ENCODE measurements at regions not wholly inside any gene's neighbourhood (a gene's known extent, or its start where the extent isn't known, plus 50 kb on each side); places are given as distances from the start of the nearest gene placed in this dataset.
A peak's percentile ranks its signal among the peaks of the same experiment; 100 is the strongest.

- no peak for DNase-seq
Observed at GRCh38 chr12:124406043-124406442, 111.2 kb downstream of the RFLNA start.

DNA sequence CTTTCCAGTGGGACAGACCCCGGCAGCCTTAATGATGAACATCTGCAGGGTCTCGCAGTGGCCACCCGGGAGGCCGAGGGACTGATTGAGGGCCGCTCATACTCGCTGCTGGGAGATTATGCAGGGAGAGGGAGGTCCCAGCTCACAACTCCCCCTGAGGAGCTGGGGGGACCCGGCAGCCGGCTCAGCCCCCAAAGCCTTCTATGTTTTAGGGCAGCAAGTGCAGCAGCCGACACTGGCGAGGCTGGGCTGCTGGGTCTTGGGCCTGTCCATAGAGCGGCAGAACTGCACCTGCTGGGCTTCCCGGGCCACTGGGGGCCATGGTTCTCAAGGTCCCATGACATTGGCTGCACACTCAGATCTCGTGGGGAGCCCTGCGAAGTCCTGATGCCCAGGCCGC, 110.7 kb downstream of the RFLNA start:
- no peak for DNase-seq

DNA sequence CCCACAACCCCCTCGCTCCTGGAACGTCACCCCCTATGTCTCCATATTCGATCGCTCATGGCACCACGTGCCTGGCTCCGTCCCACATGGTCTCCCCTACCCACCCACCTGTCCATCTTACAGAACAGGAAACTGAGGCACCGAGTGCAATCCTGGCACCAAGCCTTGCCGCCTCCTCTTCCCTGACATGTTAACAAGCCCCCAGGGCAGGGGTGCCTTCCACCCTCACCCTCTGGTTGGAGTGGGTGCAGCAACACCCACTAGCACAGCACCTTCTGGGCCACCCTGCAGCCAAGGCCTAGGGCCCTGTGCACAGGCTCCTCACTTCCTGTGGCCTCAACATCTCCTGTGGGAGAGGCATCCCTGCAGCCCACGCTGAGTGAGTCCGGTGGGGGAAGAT, 110.3 kb downstream of the RFLNA start:
- no peak for DNase-seq

DNA sequence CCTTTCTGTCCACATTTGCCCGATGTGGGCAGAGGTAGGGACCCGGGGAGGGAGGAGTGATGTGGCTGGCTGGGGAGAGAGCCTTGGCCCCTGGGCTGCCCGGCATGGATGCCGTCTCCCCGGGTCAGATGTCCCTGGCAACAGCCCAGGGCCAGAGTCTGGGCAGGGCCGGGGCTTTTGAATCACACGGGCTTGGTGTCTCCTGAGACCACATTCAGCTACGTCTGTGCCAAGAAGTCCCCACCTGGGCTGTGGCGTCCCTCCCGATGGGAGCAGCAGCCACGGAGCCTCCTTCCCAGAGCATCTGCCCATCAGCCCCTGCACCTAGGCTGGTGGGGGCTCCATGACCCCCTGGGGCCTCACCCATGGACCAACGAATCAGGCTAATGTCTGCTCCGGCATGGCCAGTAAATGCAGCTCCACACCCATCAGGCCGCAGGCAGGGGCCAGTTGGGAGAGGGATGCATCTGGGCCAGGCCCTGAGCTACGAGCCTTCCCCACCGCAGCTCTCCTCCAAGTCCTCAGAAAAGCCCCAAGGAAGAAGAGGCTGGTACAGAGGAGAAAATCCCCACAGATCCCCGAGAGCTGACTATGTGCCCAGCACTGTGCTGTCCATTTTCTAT, 109.4 kb downstream of the RFLNA start:
- peak in 1 of 2 experiments; percentile 33 for DNase-seq

DNA sequence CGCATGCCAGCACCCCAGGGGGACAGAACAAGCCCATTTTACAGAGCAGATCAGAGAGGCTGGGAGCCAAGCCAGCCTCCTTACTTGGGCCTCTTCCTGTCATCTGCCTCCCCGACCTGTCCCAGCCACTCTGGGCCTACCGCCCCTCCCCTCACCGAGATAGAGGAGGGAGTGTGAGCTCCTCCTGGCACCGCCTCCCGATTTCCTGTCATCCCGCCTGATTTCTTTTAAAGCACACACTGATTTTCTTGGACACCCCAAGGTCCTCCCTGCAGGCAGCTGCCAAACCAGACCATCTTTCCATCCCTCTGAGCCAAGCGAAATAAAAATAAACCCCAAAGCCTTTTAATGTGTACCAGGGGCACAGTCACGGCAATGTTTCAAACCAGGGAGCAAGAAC, 108.4 kb downstream of the RFLNA start:
- DNase-seq: no peak

- no peak for DNase-seq
Observed at GRCh38 chr12:124402248-124403066, 107.6 kb downstream of the RFLNA start.

DNA sequence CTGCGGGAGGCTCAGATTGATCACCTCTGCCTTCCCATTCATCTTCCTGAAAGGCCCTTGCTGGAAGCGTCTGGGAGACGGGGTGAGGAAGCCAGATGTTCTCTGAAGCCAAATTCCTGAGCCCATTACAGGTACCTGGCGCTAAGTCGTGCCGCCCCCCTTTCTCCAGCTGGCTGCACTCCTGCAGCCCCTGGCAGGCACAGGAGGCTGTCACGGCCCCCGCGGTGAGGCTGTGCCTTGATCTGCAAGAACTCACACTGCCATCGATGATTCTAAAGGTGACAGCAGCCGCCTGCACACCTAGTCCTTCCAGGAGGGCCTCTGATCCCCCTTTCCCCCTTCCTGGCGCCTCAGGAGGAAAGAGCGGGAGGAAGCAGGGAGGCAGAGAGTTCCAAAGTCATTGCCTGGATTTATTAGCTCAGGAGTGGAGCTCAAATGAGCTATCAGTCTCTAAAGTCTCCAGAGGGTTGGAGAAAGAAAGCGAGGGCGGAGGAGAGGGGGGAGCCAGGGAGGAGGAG, 106.9 kb downstream of the RFLNA start:
- no peak for DNase-seq

DNA sequence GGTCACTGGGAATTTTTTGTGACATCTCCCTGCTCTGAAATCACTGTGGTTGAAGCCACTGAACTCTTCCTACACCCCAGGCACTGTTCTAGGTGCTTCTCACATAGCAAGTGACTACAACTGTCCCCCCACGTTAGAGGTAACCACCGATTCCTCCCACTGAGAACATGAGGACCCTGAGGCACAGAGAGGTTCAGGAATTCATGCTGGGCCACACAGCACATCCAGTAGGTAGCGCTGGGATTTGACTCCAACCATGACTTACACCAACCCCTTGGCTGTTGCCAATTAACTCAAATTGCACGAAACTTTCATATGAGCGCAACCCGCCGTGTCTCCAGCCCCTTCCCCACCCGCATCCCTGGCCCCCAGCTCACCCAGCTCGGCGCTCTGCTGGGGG, 105.2 kb downstream of the RFLNA start:
- DNase-seq: no peak

DNA sequence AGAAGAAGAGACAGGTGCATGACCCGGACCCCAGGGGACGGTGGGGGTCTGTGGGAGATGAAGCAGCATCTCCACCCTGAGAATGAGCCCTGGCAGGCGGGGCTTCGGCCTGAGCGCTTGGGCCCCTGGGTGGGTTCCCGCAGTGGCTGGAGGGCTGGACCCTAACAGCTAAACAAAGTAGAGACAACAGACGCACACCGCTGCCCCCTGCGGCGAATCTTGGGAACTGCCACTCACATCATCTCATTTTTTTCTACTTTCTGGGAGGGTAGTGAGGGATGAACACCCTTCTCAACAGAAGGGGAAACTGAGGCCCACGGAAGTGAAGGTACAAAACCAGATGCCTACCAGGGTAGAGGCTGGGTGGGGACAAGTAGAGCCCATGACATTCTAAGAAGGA, 104.7 kb downstream of the RFLNA start:
- DNase-seq: no peak

GRCh38 chr12:124398578-124399227, 103.8 kb downstream of the RFLNA start:
- DNase-seq: no peak

GRCh38 chr12:124397807-124398577, 103.1 kb downstream of the RFLNA start:
- DNase-seq: no peak

DNA sequence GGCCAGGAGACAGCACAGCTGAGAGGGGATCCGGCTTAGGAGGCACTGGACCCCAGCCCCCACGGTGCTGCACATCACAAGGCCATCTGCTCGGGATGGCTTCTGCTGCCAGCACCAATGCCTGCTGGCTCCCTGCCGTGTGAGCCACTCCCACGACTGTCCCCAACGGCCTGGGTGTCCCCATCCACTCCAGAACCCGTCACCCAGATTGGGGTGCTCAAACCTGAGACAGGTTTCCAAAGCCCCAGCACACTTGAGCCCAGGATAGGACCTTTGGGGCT, 102.4 kb downstream of the RFLNA start:
- peak in 1 of 2 experiments; percentile 66 for DNase-seq

- no peak for DNase-seq
Observed at GRCh38 chr12:124396544-124397398, 101.9 kb downstream of the RFLNA start.

GRCh38 chr12:124395986-124396385, 101.1 kb downstream of the RFLNA start:
- DNase-seq: no peak

DNA sequence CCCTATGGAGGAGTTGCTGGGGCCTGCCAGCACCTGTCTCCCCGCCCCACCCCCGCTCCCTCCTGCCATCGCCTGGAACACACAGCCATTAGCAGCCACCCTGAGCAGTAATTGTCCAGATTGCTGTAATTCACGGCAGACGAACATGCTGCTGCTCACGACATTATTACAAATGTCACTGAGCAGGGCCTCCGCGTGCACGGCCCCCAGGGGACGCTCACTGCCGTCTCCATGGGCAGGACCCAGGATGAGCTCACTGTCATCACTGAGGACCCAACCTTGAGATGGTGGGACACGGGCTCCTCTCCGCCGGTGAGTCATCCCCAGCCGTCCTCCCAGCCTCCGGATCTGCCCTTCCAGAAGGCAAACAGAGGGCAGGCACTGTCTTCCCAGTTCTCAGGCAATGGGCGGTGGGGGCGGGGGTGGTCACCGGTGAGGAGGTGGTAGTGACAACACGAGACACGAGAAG, 100.4 kb downstream of the RFLNA start:
- DNase-seq: no peak

DNA sequence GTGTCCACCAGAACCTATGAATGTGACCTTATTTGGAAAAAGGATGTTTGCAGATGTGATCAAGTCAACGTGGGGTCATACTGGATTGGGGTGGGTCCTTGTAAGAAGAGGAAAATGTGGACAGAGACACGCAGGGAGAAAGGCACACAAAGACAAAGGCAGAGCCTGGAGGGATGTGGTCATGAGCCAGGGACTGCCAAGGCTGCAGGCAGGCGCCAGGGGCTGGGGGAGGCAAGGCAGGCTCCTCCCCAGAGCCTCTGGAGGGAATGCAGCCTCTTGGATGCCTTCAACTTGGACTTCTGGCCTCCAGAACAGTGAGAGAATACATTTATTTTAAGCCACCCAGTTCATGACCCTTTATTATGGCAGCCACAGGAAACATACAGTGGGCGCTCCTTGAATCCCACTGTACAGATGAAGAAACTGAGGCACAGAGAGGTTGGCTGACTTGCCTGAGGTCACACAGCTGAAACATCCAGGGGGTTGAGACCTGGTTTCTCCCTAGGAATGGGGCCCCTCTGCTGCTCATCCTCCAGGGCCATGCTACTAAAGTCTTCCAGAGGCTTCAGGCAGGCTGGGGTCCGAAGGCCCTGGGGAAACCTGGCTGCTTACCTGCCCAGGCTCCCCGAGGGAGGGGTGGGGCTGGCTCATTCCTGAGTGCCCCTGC, 99.7 kb downstream of the RFLNA start:
- peak in 1 of 2 experiments; percentile 25 for DNase-seq

GRCh38 chr12:124393831-124394230, 98.9 kb downstream of the RFLNA start:
- DNase-seq: no peak

DNA sequence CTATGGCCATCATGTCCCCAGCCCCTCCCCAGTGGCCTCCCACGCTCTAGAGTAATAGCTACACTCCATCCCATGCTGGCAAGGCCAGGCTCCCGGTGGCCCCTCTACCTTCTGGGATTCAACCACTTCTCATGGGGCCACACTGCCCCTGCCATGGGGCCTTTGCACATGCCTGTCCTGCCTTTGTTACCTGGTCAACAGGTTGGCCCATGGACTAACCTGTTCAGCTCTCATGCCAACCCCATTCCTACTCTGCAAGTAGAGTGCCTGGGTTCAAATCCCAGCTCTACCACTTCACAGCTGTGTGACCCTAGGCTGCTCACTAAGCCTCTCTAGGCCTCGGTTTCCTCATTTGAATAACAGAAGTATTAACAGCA, 98.5 kb downstream of the RFLNA start:
- DNase-seq: no peak

GRCh38 chr12:124392667-124393413, 97.9 kb downstream of the RFLNA start:
- DNase-seq: peak in 1 of 2 experiments; percentile 87

DNA sequence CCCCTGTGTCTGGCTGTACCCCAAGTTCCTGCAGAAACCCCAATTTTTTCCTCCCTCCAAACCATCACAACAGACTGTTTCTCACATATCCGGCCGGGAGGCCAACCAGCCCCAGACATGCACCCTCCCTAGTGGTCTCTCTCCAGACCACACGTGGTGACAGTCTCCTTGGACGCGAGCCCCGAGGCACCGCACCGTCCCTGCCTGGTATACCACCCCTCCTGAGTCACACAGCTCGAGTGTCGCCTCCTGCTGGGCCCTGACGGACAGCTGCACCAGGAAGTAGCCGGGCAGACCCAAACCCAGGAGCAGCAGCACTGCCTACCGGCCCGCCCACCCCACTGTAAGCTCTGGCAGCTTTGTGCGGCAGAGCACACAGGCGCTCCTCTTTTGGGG, 97.4 kb downstream of the RFLNA start:
- no peak for DNase-seq
